Memory B cell (primary cell): ENCODE measurements at regions not wholly inside any gene's neighbourhood (a gene's known extent, or its start where the extent isn't known, plus 50 kb on each side); places are given as distances from the start of the nearest gene placed in this dataset.

Experiments
- ATAC-seq: fragments of 150-1000 bp; cut with Tn5 transposase; 2 replicates; pipeline ENCODE4 v1.10.0; 2021; ENCODE audit warnings: low read depth, mild to moderate bottlenecking, moderate library complexity
- DNase-seq, 2 donors: peaks; one replicate each; pipeline ENCODE4 v3.0.0; 2022; ENCODE audit warnings: low spot score in 2 of 2
- H3K27ac Mint-ChIP-seq: one replicate; pipeline ENCODE4 v1.8.0; 2022; ENCODE audit warnings: mild to moderate bottlenecking, moderate library complexity, mixed read lengths
- H3K27me3 Mint-ChIP-seq: one replicate; pipeline ENCODE4 v1.8.0; 2022; ENCODE audit warnings: mixed read lengths
- H3K36me3 Mint-ChIP-seq: one replicate; pipeline ENCODE4 v1.8.0; 2022; ENCODE audit warnings: mild to moderate bottlenecking, mixed read lengths
- H3K4me1 Mint-ChIP-seq: one replicate; pipeline ENCODE4 v1.8.0; 2022; ENCODE audit warnings: mixed read lengths
- H3K4me3 Mint-ChIP-seq: one replicate; pipeline ENCODE4 v1.8.0; 2022; ENCODE audit warnings: mild to moderate bottlenecking, moderate library complexity, mixed read lengths
- H3K9me3 Mint-ChIP-seq: one replicate; pipeline ENCODE4 v1.8.0; 2022; ENCODE audit warnings: mixed read lengths

DNA sequence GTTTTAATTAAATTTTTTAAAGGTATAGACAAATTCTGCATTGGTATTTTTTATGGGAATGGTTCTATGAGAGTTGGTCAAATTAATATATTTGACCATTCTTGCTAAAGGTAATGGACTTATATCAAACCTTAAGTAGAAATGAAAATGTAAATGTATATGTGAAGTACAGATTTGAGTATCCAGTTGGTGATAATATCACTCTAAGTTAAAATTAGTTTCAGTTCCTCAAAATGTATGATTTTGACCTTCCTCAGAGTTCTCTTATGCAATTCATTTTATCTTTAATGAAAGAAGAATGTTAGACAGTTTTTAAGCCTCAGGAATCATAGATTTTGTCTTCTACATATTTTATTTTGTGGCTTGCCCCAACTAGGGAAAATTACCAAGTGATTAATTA is 1291.5 kb upstream of the B3GALT2 start:
- DNase-seq (no peak), ATAC-seq (no peak)
- Mint-ChIP-seq H3K27ac (no peak overlapping the region), H3K36me3 (no peaks in the 10 kb centered on the region), H3K4me3 (no peak overlapping the region), H3K4me1 (no peaks in the 10 kb centered on the region), H3K9me3 (no peaks in the 10 kb centered on the region), H3K27me3 (no peaks in the 10 kb centered on the region)

DNA sequence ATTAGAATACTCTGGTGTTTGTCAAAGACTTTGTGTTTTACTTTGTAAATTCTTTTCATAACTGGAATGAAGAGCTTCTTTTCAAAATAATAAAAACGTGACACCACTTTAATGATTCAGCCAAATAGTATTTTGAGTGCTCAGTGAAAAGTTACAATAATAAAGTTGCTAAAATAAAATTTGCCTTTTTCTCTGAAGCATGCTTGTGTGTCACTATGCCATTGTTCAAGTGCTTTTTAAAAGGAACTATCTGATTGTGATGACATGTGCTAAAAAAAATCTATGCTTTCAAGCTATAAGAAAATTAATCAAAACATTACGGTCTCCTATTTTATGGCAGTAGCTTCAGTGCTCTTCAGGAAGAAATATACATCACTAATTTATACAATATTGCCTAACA is 1290.5 kb upstream of the B3GALT2 start:
- H3K4me3 Mint-ChIP-seq = no peak overlapping the region

DNA sequence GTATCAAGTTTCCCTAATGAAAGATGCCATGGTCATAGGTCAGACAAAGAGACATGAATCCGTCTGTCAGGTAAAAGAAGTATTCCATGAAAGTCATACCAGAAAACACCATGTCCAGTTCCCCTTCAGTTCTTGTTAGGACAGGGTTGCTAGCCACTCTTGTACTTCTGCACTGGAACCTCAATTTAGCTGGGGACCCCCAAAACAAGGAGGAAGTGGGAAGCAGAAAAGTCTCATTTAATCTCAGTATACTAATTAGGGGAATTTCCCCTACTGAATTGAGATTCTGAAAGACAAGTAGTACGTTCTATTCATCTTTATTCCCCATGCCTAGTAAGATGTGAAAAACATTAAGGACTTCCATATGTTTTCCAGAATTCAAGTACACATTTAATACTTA is 1289.9 kb upstream of the B3GALT2 start:
- no peak for DNase-seq
- Mint-ChIP-seq H3K9me3 (no peaks in the 10 kb centered on the region), H3K4me1 (no peaks in the 10 kb centered on the region), H3K4me3 (no peak overlapping the region), H3K27me3 (no peaks in the 10 kb centered on the region), H3K36me3 (no peaks in the 10 kb centered on the region), H3K27ac (no peak overlapping the region)
- no peak for ATAC-seq

More for the DNA sequence above, 1290.5 kb upstream of the B3GALT2 start:
- Mint-ChIP-seq H3K27ac (no peak overlapping the region), H3K36me3 (no peaks in the 10 kb centered on the region), H3K27me3 (no peaks in the 10 kb centered on the region), H3K4me1 (no peaks in the 10 kb centered on the region), H3K9me3 (no peaks in the 10 kb centered on the region)
- DNase-seq (no peak), ATAC-seq (no peak)

DNA sequence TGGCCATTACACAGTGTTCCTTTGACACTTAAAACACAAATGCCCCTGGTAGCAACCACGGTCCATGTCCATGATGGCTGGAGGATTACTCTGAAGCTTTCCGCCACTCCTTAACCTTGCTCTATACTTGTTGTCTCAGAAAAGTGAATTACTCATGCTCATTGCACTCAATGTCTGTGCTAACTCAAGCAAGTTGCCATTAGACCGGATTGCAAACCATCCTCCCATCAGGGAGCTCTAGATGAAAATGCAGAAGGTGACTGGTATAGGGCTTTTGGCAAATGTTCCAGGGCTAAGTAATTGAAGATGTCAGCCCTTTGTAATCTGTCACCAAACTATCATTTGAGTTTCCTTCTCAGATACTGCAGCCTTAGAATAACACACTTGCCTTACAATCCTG is 1288.3 kb upstream of the B3GALT2 start:
- ATAC-seq (no peak), DNase-seq (no peak)
- Mint-ChIP-seq H3K4me3 (no peak overlapping the region), H3K36me3 (no peaks in the 10 kb centered on the region), H3K4me1 (no peaks in the 10 kb centered on the region), H3K9me3 (no peaks in the 10 kb centered on the region), H3K27me3 (no peaks in the 10 kb centered on the region), H3K27ac (no peak overlapping the region)

DNA sequence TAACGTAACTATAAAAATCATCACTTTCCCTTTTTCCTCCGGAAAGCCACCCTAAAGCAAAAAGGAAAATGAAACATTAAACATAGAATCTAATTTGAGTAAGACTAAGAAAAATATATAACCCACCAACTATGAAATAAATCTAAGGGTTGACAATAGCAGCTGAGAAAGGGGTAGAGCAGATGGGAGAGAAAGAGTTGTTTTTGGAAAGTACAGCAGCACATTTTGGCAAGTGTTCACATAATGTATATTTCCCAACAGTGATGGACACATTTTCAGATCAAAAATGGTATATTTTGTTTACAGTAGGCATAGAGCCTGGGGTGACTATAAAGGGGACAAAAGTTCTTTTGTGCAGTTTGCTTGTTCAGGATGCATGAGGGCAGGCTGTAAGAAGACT is 1287.4 kb upstream of the B3GALT2 start:
- H3K4me1 Mint-ChIP-seq = no peaks in the 10 kb centered on the region
- H3K36me3 Mint-ChIP-seq = no peaks in the 10 kb centered on the region
- no peaks in the 10 kb centered on the region for H3K27me3 Mint-ChIP-seq
- H3K27ac Mint-ChIP-seq = no peak overlapping the region
- no peak overlapping the region for H3K4me3 Mint-ChIP-seq
- no peak for ATAC-seq
- DNase-seq = no peak
- H3K9me3 Mint-ChIP-seq = no peaks in the 10 kb centered on the region

DNA sequence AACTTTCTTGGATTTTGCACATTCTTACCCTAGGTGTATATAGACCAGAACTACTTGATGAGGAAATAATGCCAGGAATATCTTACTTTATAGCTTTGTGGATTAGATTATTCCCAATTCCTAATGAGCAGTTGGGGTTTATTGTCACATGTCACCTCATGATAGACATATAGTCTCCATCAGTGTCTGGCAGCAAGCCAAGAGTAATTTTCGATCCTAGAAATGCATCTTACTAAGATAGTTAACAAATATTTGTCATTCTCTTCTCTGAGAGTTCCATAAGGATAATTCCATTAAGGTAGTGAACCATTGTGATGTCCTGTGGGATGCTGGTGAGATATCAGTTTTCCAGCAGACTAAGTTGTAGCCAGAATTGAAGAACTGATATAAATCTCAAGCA is 1282.9 kb upstream of the B3GALT2 start:
- no peak for DNase-seq
- H3K4me1 Mint-ChIP-seq = no peaks in the 10 kb centered on the region
- H3K27me3 Mint-ChIP-seq = no peaks in the 10 kb centered on the region
- no peak for ATAC-seq
- H3K36me3 Mint-ChIP-seq = no peaks in the 10 kb centered on the region
- no peaks in the 10 kb centered on the region for H3K9me3 Mint-ChIP-seq
- H3K4me3 Mint-ChIP-seq = no peak overlapping the region
- no peak overlapping the region for H3K27ac Mint-ChIP-seq

GRCh38 chr1:194466706-194467105 is 1280.3 kb upstream of the B3GALT2 start:
- Mint-ChIP-seq H3K27me3 (no peaks in the 10 kb centered on the region), H3K9me3 (no peaks in the 10 kb centered on the region), H3K4me3 (no peak overlapping the region), H3K27ac (no peak overlapping the region), H3K4me1 (no peaks in the 10 kb centered on the region), H3K36me3 (no peaks in the 10 kb centered on the region)
- no peak for ATAC-seq
- DNase-seq = no peak

- ATAC-seq (no peak), DNase-seq (no peak)
- Mint-ChIP-seq H3K27me3 (no peaks in the 10 kb centered on the region), H3K4me3 (no peak overlapping the region), H3K9me3 (no peaks in the 10 kb centered on the region), H3K36me3 (no peaks in the 10 kb centered on the region), H3K27ac (no peak overlapping the region), H3K4me1 (no peaks in the 10 kb centered on the region)
Observed at GRCh38 chr1:194447636-194448035, 1261.2 kb upstream of the B3GALT2 start.

DNA sequence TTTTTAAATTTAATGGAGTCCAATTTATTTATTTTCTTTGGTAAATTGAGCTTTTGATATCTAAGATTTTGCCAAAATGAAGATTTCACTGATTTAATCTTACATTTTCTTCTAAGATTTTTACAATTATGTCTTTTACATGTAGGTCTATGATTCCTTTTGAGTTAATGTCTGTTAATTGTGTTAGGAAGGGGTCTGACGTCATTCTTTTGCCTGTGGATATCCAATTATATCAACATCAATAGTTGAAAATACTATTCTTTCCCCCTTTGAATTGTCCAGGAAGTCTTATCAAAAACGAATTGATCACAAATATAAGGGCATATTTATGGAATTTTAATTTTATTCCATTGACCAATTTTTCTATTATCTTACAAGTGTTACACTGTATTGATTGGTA is 1258.8 kb upstream of the B3GALT2 start:
- no peak overlapping the region for H3K4me3 Mint-ChIP-seq
- ATAC-seq (no peak), DNase-seq (no peak)
- H3K4me1 Mint-ChIP-seq = no peaks in the 10 kb centered on the region
- H3K9me3 Mint-ChIP-seq = peaks cover 3% of the 10 kb centered on the region
- H3K27ac Mint-ChIP-seq = no peak overlapping the region
- no peaks in the 10 kb centered on the region for H3K27me3 Mint-ChIP-seq
- H3K36me3 Mint-ChIP-seq = no peaks in the 10 kb centered on the region

DNA sequence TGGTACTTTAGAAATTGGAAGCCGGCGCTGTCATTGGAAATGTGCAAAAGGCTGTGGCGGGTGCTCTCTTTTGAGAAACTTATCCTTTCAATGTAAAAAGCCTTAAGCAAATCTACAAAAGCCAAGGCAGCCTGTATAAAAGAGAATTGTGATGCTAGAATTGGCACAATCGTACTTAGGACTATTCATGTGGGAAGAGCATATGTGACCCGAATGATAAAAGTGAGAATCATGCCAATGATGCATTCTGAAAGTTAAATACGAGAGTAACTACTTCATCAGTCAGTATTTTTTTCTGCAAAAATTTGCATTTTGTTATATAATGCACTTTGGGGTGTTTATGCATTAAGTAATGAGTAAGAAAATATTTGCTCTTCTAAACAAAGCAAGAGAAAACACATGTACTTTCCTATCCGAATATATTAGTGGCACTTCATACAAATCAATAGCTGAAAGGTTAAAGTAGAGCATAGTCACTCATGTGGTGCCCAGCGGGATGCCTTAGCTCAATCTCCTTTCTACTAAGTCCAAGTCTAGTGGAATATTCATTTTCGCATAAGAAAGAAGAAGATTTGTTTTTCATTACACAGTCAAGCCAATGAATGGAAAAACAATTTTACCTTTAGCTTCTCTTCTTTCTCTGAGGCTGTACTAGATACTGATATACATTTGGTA is 1256.6 kb upstream of the B3GALT2 start:
- no peak for ATAC-seq
- Mint-ChIP-seq H3K4me1 (no peaks in the 10 kb centered on the region), H3K9me3 (peaks cover 3% of the 10 kb centered on the region), H3K27ac (no peak overlapping the region), H3K36me3 (no peaks in the 10 kb centered on the region), H3K27me3 (no peaks in the 10 kb centered on the region), H3K4me3 (no peak overlapping the region)
- DNase-seq = no peak

GRCh38 chr1:194437135-194437534 is 1250.7 kb upstream of the B3GALT2 start:
- no peak overlapping the region for H3K27ac Mint-ChIP-seq
- peaks cover 3% of the 10 kb centered on the region for H3K9me3 Mint-ChIP-seq
- H3K4me1 Mint-ChIP-seq = no peaks in the 10 kb centered on the region
- no peaks in the 10 kb centered on the region for H3K27me3 Mint-ChIP-seq
- no peak for ATAC-seq
- no peaks in the 10 kb centered on the region for H3K36me3 Mint-ChIP-seq
- DNase-seq = no peak
- no peak overlapping the region for H3K4me3 Mint-ChIP-seq

DNA sequence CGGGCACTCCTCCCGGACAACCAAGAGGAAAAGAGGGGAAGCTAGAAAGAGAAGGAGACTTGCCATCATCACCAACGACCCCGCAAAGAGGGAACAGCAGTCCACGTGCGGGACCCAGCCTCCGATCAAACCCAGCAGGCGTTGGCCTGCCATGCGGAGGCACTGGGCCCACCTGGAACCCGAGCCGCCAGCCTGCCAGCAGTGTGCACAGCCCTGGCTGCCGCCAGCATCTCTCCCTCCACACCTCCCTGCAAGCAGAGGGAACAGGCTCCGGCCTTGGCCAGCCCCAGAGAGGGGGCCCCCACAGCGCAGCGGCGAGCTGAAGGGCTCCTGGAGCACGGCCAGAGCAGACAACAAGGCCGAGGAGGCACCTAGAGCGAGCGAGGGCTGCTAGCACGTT is 1244.7 kb upstream of the B3GALT2 start:
- Mint-ChIP-seq H3K27ac (no peak overlapping the region), H3K36me3 (no peaks in the 10 kb centered on the region), H3K27me3 (no peaks in the 10 kb centered on the region), H3K4me1 (no peaks in the 10 kb centered on the region), H3K4me3 (no peak overlapping the region), H3K9me3 (no peaks in the 10 kb centered on the region)
- ATAC-seq (no peak), DNase-seq (no peak)

DNA sequence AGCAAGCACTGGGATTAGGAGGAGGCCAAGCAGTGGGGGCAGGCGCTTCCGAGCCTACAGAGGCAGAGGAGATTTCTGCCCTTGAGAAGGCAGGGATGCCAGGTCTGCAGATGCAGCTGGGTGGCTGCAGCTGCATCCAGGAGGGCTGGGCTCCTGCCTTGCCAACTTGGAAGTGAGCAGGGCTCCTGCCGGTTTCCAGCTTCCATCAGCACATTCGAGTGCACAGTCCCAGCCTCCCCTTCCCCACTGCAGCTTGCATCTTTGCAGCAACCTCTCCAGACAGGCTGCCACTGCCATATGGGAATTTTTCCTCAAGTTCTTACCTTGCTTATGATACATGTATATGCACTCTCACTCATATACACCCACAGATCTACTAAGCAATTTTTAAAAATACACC is 1234.3 kb upstream of the B3GALT2 start:
- ATAC-seq = no peak
- H3K27me3 Mint-ChIP-seq = no peaks in the 10 kb centered on the region
- H3K4me1 Mint-ChIP-seq = no peaks in the 10 kb centered on the region
- no peaks in the 10 kb centered on the region for H3K36me3 Mint-ChIP-seq
- H3K27ac Mint-ChIP-seq = no peak overlapping the region
- peaks cover 4% of the 10 kb centered on the region for H3K9me3 Mint-ChIP-seq
- no peak for DNase-seq
- H3K4me3 Mint-ChIP-seq = no peak overlapping the region

GRCh38 chr1:194419721-194420120 is 1233.3 kb upstream of the B3GALT2 start:
- DNase-seq (no peak), ATAC-seq (no peak)
- no peaks in the 10 kb centered on the region for H3K36me3 Mint-ChIP-seq
- no peaks in the 10 kb centered on the region for H3K4me1 Mint-ChIP-seq
- H3K9me3 Mint-ChIP-seq = peaks cover 6% of the 10 kb centered on the region
- no peak overlapping the region for H3K4me3 Mint-ChIP-seq
- no peak overlapping the region for H3K27ac Mint-ChIP-seq
- H3K27me3 Mint-ChIP-seq = no peaks in the 10 kb centered on the region

GRCh38 chr1:194410756-194411155 is 1224.3 kb upstream of the B3GALT2 start:
- H3K9me3 Mint-ChIP-seq = peaks cover 7% of the 10 kb centered on the region
- ATAC-seq = no peak

More at GRCh38 chr1:194410756-194411155, 1224.3 kb upstream of the B3GALT2 start:
- Mint-ChIP-seq H3K36me3 (no peaks in the 10 kb centered on the region), H3K27me3 (no peaks in the 10 kb centered on the region), H3K4me1 (no peaks in the 10 kb centered on the region), H3K4me3 (no peak overlapping the region), H3K27ac (no peak overlapping the region)
- no peak for DNase-seq
